Omental fat pad (tissue), 3 donors: ENCODE measurements at regions not wholly inside any gene's neighbourhood (a gene's known extent, or its start where the extent isn't known, plus 50 kb on each side); places are given as distances from the start of the nearest gene placed in this dataset.

ENCODE experiments used
- ATAC-seq: fragments of 150-250 bp; one replicate; pipeline ENCODE4 v1.9.1; 2016; ENCODE audit warnings: mild to moderate bottlenecking, moderate library complexity; ENCODE audit not compliant: low FRiP score
- DNase-seq: peaks from one replicate; pipeline ENCODE4 v3.0.0-alpha.2; 2019; ENCODE audit warnings: low spot score
- TF ChIP-seq, protein P1 (sequence below), 3 donors: fragments of 450-650 bp; IDR thresholded peaks; one replicate each; pipeline ENCODE4 v1.5.1; 2016 to 2017; ENCODE audit warnings: antibody characterized with exemption in 3 of 3, mild to moderate bottlenecking in 3 of 3, moderate library complexity in 2 of 3

DNA sequence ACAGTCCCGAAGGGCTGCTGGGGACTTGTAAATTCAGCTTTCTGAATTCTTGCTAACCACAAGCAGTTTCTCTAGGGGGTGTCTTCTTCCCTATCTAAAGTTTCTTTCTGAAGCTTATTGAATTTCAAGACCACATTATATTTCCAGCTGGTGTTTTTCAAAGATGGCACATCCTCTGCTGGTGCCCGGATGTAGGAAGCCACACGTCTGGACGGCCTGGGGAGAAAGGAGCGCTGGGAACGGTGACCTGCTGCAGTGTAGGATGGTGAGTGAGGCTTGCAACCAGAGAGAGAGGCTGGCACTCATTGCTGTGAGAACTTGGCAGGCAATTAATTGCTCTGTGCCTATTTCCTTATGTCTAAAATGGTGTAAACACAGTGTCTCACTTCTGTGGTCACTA, 776.4 kb downstream of the TYW1 start:
- ATAC-seq: no peak
- DNase-seq: no peak
- TF ChIP-seq, protein P1, sequence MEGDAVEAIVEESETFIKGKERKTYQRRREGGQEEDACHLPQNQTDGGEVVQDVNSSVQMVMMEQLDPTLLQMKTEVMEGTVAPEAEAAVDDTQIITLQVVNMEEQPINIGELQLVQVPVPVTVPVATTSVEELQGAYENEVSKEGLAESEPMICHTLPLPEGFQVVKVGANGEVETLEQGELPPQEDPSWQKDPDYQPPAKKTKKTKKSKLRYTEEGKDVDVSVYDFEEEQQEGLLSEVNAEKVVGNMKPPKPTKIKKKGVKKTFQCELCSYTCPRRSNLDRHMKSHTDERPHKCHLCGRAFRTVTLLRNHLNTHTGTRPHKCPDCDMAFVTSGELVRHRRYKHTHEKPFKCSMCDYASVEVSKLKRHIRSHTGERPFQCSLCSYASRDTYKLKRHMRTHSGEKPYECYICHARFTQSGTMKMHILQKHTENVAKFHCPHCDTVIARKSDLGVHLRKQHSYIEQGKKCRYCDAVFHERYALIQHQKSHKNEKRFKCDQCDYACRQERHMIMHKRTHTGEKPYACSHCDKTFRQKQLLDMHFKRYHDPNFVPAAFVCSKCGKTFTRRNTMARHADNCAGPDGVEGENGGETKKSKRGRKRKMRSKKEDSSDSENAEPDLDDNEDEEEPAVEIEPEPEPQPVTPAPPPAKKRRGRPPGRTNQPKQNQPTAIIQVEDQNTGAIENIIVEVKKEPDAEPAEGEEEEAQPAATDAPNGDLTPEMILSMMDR (IDR thresholded peaks at IDR 0.05): no peak

DNA sequence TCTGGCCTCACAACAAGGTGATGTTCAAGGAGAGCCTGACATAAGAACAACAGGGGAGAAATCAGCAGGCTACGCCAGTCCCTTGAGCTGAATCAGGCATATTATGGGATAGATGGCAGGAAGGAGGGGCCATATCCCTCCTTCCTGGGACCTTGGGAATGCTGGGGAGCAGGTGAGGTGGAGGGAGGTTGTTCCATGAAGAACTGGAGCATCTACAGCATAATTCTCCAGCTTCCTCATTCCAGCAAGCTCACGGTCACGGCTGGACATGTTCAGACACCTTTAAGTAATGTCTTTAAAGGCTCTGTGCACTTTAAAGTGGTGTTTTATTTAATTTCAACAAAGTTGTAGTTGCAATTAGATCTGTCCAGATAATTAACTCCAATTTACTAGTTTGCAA, 780.5 kb downstream of the TYW1 start:
- DNase-seq: no peak
- ATAC-seq: no peak
- TF ChIP-seq, protein P1 (IDR thresholded peaks at IDR 0.05): no peak

DNA sequence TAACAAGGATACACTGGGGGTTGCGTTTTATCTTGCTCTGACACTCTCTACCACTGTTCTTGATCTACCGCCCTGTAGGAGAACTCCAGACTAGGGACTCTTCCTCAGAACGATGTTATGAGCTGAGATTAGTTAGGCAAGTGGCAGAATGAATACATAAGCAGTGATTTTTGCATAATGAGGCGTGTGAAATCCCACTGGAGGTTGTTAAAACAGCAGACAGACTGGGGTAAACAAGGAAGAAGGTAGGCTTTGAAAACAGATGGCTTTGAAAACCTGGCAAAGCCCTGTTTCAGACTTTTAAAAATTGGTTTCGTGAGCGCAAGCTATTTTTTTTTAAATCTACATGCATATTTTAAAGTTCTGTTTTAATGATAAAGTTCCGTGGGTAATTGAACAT, 785.2 kb downstream of the TYW1 start:
- ATAC-seq (no peak), DNase-seq (no peak)
- TF ChIP-seq, protein P1 (IDR thresholded peaks at IDR 0.05): no peak

DNA sequence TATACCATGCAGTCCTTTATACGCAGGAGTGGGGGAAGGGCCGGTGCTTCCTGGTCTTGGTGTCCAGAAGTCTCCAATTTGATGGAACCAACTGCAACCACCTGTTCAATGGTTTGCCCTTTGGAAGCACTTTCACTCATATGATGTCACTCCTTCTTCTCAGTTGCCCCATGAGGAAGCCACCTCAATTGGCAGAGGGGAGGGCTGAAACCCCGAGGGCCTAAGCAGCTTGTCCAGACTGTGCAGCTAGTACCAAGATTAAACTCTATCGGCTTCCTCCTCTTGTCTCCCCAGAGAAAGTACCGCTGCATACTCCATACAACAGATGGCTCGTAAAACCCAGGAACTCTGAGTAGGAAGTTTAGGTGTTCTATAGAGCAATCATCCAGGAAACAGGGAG, 789.4 kb downstream of the TYW1 start:
- TF ChIP-seq, protein P1 (IDR thresholded peaks at IDR 0.05): no peak
- ATAC-seq (no peak), DNase-seq (no peak)

DNA sequence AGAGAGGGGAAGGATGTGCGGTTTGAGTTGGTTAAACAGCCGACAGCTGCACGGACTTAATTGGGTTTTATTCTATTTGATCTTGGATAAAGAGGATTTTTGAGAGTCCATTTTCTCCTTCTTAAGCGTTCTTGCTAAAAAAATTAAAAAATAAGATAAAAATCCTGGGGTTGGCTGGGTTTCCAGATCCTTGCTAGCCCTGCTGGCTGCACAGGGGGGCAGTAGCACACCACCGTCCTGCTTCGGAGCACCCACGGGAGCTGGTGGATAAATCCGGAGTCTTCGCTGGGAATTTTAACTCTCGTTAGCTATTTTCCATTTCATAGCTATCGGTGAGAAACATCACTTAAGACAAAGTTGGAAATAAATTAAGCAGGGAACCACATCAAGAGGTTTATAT, 792.0 kb downstream of the TYW1 start:
- ATAC-seq (no peak), DNase-seq (no peak)
- TF ChIP-seq, protein P1 (IDR thresholded peaks at IDR 0.05): no peak

DNA sequence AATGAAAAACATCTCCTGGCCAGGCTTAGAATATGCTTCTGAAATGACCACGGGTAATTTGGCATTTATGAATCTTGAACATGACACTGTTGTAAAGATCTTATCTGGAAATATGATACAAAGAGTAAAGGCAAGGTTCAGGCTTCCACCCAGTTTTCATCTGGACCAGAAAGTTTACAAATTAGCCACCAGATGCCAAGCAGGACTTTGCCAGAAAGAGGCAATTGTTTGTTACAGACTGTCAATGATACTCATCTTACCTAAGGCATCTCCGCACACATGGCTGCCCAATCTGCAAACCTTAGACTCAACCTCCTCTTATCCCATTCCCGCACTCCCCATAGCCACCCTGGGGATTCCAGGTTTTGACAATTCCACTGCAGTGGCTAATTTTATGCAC, 795.3 kb downstream of the TYW1 start:
- ATAC-seq: no peak
- TF ChIP-seq, protein P1 (IDR thresholded peaks at IDR 0.05): no peak
- no peak for DNase-seq

DNA sequence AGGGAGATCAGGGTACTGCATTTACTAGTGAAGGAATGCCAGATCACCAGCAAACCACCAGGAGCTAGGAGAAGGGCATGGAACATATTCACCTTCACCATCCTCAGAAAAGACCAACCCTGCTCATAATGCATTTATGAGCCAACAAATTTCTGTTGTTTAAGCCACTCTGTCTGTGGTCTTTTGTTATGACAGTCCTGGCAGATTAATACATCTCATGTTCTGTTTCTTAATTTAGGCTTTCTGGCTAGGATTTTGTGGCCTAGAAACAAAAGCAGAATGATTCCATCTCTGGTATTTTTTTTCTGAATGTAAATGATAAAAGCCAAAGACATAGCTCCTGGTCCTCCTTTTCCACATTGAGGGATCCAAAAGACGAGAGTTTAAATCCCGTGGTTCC, 797.9 kb downstream of the TYW1 start:
- no peak for ATAC-seq
- no peak for DNase-seq
- TF ChIP-seq, protein P1 (IDR thresholded peaks at IDR 0.05): no peak
